ENCODE measurements at regions not wholly inside any gene's neighbourhood (a gene's known extent, or its start where the extent isn't known, plus 50 kb on each side); places are given as distances from the start of the nearest gene placed in this dataset.

DNA sequence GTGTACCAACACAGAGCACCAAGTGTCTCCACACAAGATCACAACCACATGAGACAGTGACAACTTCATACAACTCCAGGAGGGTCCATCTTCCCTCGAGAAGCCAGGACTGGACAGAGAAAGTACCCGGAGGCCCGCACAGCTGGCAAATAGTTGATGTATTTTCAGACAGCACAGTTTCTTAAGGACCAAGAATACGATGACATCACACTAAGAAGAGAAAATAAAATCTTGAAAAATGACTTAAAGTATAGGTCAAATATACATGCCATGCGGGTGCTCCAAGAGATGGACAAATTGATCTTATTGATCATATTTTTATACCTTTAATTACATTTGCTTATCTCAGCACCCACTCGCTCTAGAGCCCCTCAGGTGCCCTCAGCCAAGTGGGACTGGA, 145.5 kb downstream of the RNASET2 start:
- H3K27me3 Mint-ChIP-seq (ENCODE audit: insufficient read depth, low read depth), result no peaks in the 10 kb centered on the region
- H3K27ac ChIP-seq, result no peak overlapping the region
- H2AFZ ChIP-seq (replicated peaks), result no peak overlapping the region
- H3K4me3 ChIP-seq, result no peak overlapping the region
- H3K4me2 ChIP-seq, result no peak overlapping the region
- H4K20me1 ChIP-seq (ENCODE audit: low read depth), result peaks cover 4% of the 10 kb centered on the region
- no peaks in the 10 kb centered on the region for H3K27me3 ChIP-seq
- no peak overlapping the region for H3K4me3 Mint-ChIP-seq
- peaks cover 16% of the 10 kb centered on the region for H3K9me3 Mint-ChIP-seq
- no peaks in the 10 kb centered on the region for H3K36me3 ChIP-seq
- no peak overlapping the region for H3K27ac Mint-ChIP-seq
- TF ChIP-seq EZH2 (IDR thresholded peaks at IDR 0.05), result no peak
- no peak for TF ChIP-seq EZH2phosphoT487 (IDR thresholded peaks at IDR 0.05)
- TF ChIP-seq CTCF (IDR thresholded peaks at IDR 0.05), result no peak
- H3K4me1 ChIP-seq, result no peaks in the 10 kb centered on the region
- no peaks in the 10 kb centered on the region for H3K79me2 ChIP-seq (ENCODE audit: low read depth)
- DNase-seq (ENCODE audit: low spot score), result no peak
- no peak overlapping the region for H3K9ac ChIP-seq
- H3F3A ChIP-seq (ENCODE audit: low read depth), result no peaks in the 10 kb centered on the region
- no peaks in the 10 kb centered on the region for H3K4me1 Mint-ChIP-seq
- no peaks in the 10 kb centered on the region for H3K9me3 ChIP-seq (ENCODE audit: low read depth)
- peaks cover 3% of the 10 kb centered on the region for H3K36me3 Mint-ChIP-seq

DNA sequence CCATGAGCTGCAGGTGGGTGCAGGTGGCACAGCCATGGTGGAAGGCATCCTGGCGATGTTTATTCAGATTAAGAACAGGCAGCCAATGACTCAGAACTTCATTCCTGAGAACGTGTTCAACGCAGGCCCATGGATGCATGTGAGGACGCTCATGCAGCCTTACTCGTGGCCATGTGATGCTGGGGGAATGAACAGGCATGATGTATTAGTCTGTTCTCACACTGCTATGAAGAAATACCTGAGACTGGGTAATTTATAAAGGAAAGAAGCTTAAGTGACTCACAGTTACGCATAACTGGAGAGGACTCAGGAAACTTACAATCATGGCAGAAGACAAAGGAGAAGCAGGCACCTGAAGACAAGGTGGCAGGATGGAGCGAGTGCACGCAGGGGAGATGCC, 146.6 kb downstream of the RNASET2 start:
- Histone ChIP-seq H4K20me1 (ENCODE audit: low read depth) (no peaks in the 10 kb centered on the region), H3K4me3 (no peak overlapping the region), H3K79me2 (ENCODE audit: low read depth) (no peaks in the 10 kb centered on the region), H3K4me2 (no peak overlapping the region), H3K9me3 (ENCODE audit: low read depth) (no peaks in the 10 kb centered on the region), H3K27ac (no peak overlapping the region), H3F3A (ENCODE audit: low read depth) (no peaks in the 10 kb centered on the region), H3K4me1 (no peaks in the 10 kb centered on the region), H3K9ac (no peak overlapping the region), H3K27me3 (no peaks in the 10 kb centered on the region), H3K36me3 (no peaks in the 10 kb centered on the region), H2AFZ (replicated peaks) (no peak overlapping the region)
- Mint-ChIP-seq H3K4me3 (no peak overlapping the region), H3K36me3 (peaks cover 3% of the 10 kb centered on the region), H3K27ac (no peak overlapping the region), H3K4me1 (no peaks in the 10 kb centered on the region), H3K27me3 (ENCODE audit: insufficient read depth, low read depth) (no peaks in the 10 kb centered on the region), H3K9me3 (peaks cover 18% of the 10 kb centered on the region)
- no peak for DNase-seq (ENCODE audit: low spot score)
- TF ChIP-seq EZH2 (IDR thresholded peaks at IDR 0.05) (no peak), EZH2phosphoT487 (IDR thresholded peaks at IDR 0.05) (no peak), CTCF (IDR thresholded peaks at IDR 0.05) (no peak)

- H3K27me3 ChIP-seq, result no peaks in the 10 kb centered on the region
- no peaks in the 10 kb centered on the region for H3K36me3 ChIP-seq
- no peak for DNase-seq (ENCODE audit: low spot score)
- H3K9me3 Mint-ChIP-seq, result peaks cover 18% of the 10 kb centered on the region
- H3K36me3 Mint-ChIP-seq, result peaks cover 3% of the 10 kb centered on the region
- H3K4me1 ChIP-seq, result no peaks in the 10 kb centered on the region
- no peaks in the 10 kb centered on the region for H3K79me2 ChIP-seq (ENCODE audit: low read depth)
- no peak overlapping the region for H3K4me3 ChIP-seq
- H3K27ac ChIP-seq, result no peak overlapping the region
- no peak overlapping the region for H2AFZ ChIP-seq (replicated peaks)
- H3F3A ChIP-seq (ENCODE audit: low read depth), result no peaks in the 10 kb centered on the region
- no peak overlapping the region for H3K4me2 ChIP-seq
- peaks cover 4% of the 10 kb centered on the region for H3K4me1 Mint-ChIP-seq
- H3K9me3 ChIP-seq (ENCODE audit: low read depth), result no peaks in the 10 kb centered on the region
- TF ChIP-seq EZH2 (IDR thresholded peaks at IDR 0.05) (no peak), EZH2phosphoT487 (IDR thresholded peaks at IDR 0.05) (no peak), CTCF (IDR thresholded peaks at IDR 0.05) (no peak)
- no peak overlapping the region for H3K4me3 Mint-ChIP-seq
- no peaks in the 10 kb centered on the region for H4K20me1 ChIP-seq (ENCODE audit: low read depth)
- H3K27ac Mint-ChIP-seq, result no peak overlapping the region
- H3K9ac ChIP-seq, result no peak overlapping the region
- H3K27me3 Mint-ChIP-seq (ENCODE audit: insufficient read depth, low read depth), result no peaks in the 10 kb centered on the region
These were observed 149.2 kb downstream of the RNASET2 start for GRCh38 chr6:166806962-166807757.

All from neural progenitor cell (in vitro differentiated cells).